GM19438 (cell line): ENCODE measurements at regions not wholly inside any gene's neighbourhood (a gene's known extent, or its start where the extent isn't known, plus 50 kb on each side); places are given as distances from the start of the nearest gene placed in this dataset.

ENCODE experiments used
- ATAC-seq: cut with Tn5 transposase; IDR thresholded peaks from one replicate; pipeline ENCODE4 v1.9.1; 2021; ENCODE audit warnings: low read depth; ENCODE audit not compliant: unreplicated experiment

GRCh38 chr3:70849911-70850699 is 537.7 kb upstream of the MDFIC2 start:
- ATAC-seq, result no peak

DNA sequence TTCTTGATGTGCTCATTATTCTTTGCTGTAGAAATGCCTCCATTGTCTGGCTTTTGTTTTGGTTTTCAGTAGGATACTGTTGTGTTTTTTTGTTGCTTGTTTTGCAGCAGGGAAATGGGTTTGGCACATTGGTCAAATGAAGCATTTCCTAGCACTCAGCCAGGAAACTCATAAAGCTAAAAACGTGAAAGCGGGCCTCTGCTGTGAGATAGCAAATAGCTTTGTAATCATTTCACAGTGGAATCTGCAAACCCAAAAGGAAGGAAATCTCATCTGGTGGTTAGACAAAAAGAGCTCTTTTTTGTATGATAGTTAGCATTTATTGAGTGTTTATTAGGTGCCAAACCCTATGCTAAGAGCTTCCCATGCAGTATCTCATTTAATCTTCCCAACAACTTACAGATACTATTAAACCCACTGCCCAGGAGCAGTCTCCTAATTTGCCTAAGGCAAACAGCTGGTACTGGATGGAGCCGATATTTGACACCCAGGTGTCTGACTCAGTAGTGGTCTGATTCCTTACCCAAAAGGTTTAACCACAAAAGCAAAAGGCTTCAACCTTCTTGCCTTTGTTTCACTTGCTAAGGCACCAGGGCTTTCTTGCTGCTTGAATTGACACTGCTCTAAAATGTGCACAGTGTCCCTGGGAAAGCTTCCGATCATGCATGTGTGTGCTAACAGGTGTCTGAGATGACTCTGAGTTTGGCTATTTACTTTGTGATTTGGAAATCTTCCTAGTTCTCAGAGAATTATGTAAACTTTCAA is 527.9 kb upstream of the MDFIC2 start:
- no peak for ATAC-seq

- ATAC-seq, result no peak
Measured at GRCh38 chr3:70833239-70833960, 521.0 kb upstream of the MDFIC2 start.

DNA sequence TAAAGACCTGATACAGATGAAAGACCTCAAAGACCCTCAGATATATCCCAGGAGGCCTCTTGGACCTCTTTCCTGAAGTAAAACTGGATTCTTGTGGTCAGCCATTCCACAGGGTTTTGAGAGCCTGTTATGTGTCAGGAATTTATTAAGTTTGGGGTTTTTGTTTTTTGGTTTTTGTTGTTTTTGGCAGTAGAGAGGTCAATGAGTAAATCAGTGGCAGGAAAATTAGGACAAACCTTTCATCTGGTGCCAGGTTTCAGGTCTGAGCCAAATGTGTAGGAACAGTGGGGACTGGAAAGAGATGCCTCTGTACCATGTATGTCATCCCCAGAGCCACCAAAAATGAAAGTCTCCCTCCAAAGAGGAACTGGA is 520.4 kb upstream of the MDFIC2 start:
- no peak for ATAC-seq

GRCh38 chr3:70832089-70832833 is 519.8 kb upstream of the MDFIC2 start:
- ATAC-seq, result no peak

DNA sequence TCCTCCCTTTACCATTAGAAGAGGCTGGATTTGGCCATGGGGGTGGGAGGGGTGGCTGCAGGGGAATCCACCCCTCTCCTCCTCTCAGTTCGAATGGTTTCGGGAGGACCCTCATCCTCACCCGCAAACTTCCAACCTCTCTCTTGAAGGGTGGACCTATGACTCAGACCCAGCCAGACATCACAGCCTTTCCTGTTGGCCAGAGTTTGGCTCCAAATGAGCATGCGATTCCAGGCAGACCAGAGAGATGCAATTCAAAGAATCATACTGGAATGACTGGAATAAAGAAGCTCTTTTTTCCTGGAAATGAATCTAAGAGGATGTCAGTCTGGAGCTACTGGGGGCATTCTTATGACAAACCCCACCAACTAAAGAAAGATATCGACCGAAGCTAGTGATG is 516.7 kb upstream of the MDFIC2 start:
- no peak for ATAC-seq

DNA sequence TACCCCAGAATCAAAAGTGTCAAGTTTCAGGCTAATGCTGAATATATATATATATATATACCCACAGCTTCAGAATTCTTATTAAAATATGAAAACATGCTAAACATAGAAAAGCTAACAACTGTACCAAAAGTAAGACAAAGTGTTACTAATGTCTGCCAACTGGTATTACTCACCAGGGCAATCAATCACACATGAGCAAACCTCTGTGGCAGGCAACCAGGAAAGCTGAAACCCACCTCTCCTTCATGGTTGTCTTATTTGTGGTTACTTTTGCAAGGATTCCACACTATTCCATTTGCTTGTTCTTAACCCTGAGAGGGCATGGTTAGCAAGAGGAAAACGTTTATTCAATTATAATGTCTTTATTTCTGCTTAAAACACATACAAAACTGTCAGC is 512.3 kb upstream of the MDFIC2 start:
- no peak for ATAC-seq

DNA sequence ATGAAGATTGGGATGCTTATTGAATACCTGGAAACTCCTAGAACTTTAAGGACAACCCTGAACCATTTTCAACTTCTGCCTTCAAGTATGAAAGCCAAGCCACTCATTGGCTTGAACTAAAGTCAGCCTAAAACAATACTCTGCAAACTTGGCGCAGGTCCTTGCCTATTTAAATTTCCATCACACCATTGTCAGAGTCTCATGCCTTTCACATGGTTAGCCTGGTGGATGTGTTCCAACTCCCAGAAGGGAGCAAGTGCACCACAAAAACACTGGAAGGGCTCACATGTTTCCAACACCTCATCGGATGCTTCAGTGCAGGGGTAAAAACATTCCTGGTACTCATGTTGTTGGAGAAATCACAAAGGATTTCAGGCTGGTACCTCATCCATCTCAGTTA is 511.6 kb upstream of the MDFIC2 start:
- ATAC-seq, result no peak

DNA sequence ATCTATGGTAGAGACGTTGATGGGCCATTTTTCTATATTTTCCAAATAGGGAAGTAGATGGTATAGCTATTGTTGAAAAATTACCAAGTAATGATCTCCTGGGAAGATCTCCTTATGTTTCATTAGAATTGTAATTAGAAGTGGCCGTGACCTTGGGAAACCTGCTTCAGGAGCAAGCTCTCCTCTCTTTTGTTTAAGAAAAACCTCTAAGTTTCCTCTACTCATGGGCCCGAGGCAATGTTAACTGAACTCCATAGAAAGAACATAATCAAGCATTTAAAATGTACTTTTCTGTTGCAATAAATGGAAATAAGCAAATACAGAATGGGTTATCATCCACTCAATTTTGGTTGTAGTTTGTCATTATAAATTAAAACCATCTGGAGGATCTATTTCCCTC is 511.2 kb upstream of the MDFIC2 start:
- ATAC-seq, result no peak

DNA sequence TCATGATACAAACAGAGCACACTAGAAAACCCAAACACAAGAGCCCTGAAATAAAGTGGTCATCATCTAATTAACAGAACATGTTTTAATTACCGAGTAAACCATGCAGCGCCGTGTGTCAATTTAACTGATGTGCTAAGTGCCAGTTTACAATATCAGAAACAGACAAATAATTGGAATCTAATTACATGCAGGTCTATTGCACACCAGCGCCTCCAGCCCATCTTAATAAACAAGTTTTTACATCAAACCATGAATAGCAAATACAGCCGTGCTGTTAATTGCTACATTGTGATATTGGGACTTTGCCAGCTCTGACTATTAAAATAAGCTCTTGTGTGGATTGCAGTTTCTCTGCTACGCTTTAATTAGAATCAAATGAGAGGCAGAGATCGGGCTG is 510.2 kb upstream of the MDFIC2 start:
- ATAC-seq, result no peak

GRCh38 chr3:70821602-70822001 is 509.2 kb upstream of the MDFIC2 start:
- ATAC-seq, result no peak

- no peak for ATAC-seq
Measured at GRCh38 chr3:70820397-70820796, 508.0 kb upstream of the MDFIC2 start.

GRCh38 chr3:70818145-70818544 is 505.7 kb upstream of the MDFIC2 start:
- ATAC-seq, result no peak

GRCh38 chr3:70816346-70816745 is 503.9 kb upstream of the MDFIC2 start:
- no peak for ATAC-seq

DNA sequence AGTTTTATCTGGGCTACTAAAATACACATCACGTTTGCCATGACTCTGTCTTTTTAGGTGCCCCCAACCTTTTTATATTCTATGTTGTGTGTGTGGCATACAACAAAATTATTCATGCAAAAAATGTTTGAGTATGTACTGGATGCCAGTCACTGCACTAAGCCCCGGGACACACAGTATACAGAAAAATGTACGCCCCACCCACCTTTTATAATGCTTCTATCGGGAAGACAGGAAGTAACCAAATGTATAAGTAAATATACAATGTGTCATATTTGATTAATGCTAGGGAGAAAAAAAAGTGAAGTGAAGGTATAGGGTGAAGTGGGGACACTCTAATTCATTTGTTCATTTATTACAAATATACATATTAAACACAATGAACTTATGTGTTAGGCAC is 503.4 kb upstream of the MDFIC2 start:
- ATAC-seq, result no peak

DNA sequence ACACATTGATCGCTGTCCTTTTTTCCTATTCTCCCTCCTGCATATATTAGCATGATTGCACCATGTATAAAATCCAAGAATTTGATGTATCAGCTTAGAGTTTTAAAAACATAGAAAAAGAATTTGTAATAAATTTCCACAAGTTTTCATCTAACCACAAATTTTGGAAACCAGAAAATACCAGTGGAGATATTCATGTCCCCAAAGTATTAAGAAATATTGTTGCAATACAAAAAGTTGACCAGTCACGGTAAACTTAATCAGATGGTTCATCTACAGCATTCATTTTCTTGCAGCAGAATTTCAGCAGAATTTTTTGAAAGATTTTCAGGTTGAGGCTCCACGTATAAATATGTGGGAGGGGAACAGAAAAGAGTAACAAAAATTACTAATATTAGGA is 500.9 kb upstream of the MDFIC2 start:
- ATAC-seq, result no peak

- no peak for ATAC-seq
Measured at GRCh38 chr3:70811880-70812279, 499.4 kb upstream of the MDFIC2 start.

GRCh38 chr3:70808881-70809280 is 496.4 kb upstream of the MDFIC2 start:
- no peak for ATAC-seq

DNA sequence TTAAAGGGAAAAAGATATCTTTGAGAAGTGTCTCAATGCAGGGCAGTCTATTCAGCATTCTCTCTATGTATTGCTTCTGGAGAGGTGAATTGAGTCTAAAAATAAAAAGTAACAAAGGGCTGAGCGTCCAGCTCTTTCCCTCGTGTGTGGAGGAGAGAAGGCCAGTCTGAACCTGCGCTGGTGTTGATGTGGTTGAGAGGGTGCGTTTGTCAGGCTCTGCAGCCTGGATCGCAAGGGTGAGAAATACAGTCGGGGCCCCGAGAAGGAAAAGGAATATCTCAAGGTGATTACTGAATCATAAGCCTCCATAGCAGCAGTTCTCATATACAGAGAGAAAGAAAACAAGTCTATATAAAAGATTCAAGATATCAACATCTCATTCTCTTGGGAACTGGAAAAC is 494.1 kb upstream of the MDFIC2 start:
- ATAC-seq, result no peak

DNA sequence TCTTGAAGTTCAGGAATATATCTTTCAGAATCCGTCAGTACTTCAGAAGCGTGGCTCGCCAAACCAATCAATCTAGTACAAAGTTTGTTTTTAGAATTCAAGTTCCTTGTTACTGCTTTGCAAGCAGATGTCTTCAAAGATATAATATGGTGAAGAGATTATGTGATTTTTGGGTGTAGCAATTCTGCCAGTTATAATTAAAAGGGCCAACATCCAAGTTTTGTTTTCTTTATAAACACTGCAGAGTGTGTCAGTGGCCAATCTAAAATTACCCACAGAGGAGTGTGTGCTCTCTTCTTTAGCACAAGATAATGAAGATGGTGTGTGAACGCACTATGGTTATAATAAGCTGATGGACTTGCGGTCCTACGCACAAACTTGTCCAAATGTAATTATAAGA is 493.6 kb upstream of the MDFIC2 start:
- no peak for ATAC-seq
